Cardiac fibroblast (primary cell): ENCODE measurements at regions not wholly inside any gene's neighbourhood (a gene's known extent, or its start where the extent isn't known, plus 50 kb on each side); places are given as distances from the start of the nearest gene placed in this dataset.

ENCODE experiments used
- DNase-seq, 2 donors: peaks; one replicate each; pipeline versions ENCODE4 v3.0.0 to v3.0.0-alpha.2; 2010; ENCODE audit warnings: low read depth in 2 of 2
- H3K4me3 ChIP-seq, 2 donors: replicated peaks in 1 of 2; 1 replicate in 1 of 2; 2 replicates in 1 of 2; pipeline ENCODE4 v1.5.1; 2011; ENCODE audit warnings: low read depth in 2 of 2, low read length in 2 of 2, mild to moderate bottlenecking in 2 of 2, moderate library complexity in 1 of 2
- CTCF ChIP-seq: IDR thresholded peaks from one replicate; pipeline ENCODE4 v1.5.1; 2011; ENCODE audit warnings: low read depth, mild to moderate bottlenecking, low read length, inconsistent platforms

- no peak overlapping the region for H3K4me3 ChIP-seq
- TF ChIP-seq CTCF = no peak
- peak in 1 of 2 donors; percentile 27 for DNase-seq
Observed at GRCh38 chr6:139891471-139891870, 517.0 kb upstream of the CITED2 start.

GRCh38 chr6:139888681-139889122 lies 514.3 kb upstream of the CITED2 start:
- DNase-seq = peak in 1 of 2 donors; percentile 43

GRCh38 chr6:139887275-139887674 lies 512.8 kb upstream of the CITED2 start:
- no peak for TF ChIP-seq CTCF
- DNase-seq = no peak
- H3K4me3 ChIP-seq = no peak overlapping the region

More at GRCh38 chr6:139888681-139889122, 514.3 kb upstream of the CITED2 start:
- H3K4me3 ChIP-seq = no peak overlapping the region
- TF ChIP-seq CTCF = no peak

- no peak for TF ChIP-seq CTCF
- H3K4me3 ChIP-seq = no peak overlapping the region
- DNase-seq = no peak
Observed at GRCh38 chr6:139886396-139886795, 511.9 kb upstream of the CITED2 start.

GRCh38 chr6:139885909-139886308 lies 511.5 kb upstream of the CITED2 start:
- H3K4me3 ChIP-seq = no peak overlapping the region
- DNase-seq = no peak
- TF ChIP-seq CTCF = no peak

GRCh38 chr6:139883776-139884175 lies 509.3 kb upstream of the CITED2 start:
- peak; percentile 24 to 41 for DNase-seq
- TF ChIP-seq CTCF = no peak
- no peak overlapping the region for H3K4me3 ChIP-seq
